Natural killer cell (primary cell): ENCODE measurements at regions not wholly inside any gene's neighbourhood (a gene's known extent, or its start where the extent isn't known, plus 50 kb on each side); places are given as distances from the start of the nearest gene placed in this dataset.

ENCODE experiments used
- ATAC-seq, 3 donors: fragments of 150-1000 bp in 2 of 3; fragments of 200-7000 bp in 1 of 3; cut with Tn5 transposase; 1 replicate in 1 of 3; 2 replicates in 2 of 3; pipeline ENCODE4 v1.10.0; 2021; ENCODE audit warnings: mild to moderate bottlenecking in 2 of 3, moderate library complexity in 2 of 3
- DNase-seq, 2 donors: peaks; one replicate each; pipeline versions ENCODE4 v3.0.0 to v3.0.0-alpha.2; 2013 to 2021; ENCODE audit warnings: mixed read lengths in 1 of 2
- H3K27ac ChIP-seq: one replicate; pipeline ENCODE4 v1.5.1; 2013; ENCODE audit warnings: mild to moderate bottlenecking, low read length
- H3K27me3 ChIP-seq: one replicate; pipeline ENCODE4 v1.6.1; 2013; ENCODE audit warnings: low read length; ENCODE audit not compliant: control insufficient read depth, insufficient read depth
- H3K36me3 ChIP-seq: one replicate; pipeline ENCODE4 v1.6.1; 2013; ENCODE audit warnings: low read length; ENCODE audit not compliant: control insufficient read depth, insufficient read depth
- H3K4me1 ChIP-seq: one replicate; pipeline ENCODE4 v1.6.1; 2013; ENCODE audit warnings: low read length; ENCODE audit not compliant: control insufficient read depth, insufficient read depth
- H3K4me3 ChIP-seq: one replicate; pipeline ENCODE4 v1.5.1; 2013; ENCODE audit warnings: low read length
- H3K9me3 ChIP-seq: one replicate; pipeline ENCODE4 v1.6.1; 2013; ENCODE audit warnings: low read length; ENCODE audit not compliant: control insufficient read depth, insufficient read depth
- H3K27ac Mint-ChIP-seq, 2 donors: one replicate each; pipeline ENCODE4 v1.8.0; 2022; ENCODE audit warnings: mild to moderate bottlenecking in 2 of 2, mixed read lengths in 2 of 2, moderate library complexity in 1 of 2
- H3K27me3 Mint-ChIP-seq, 2 donors: one replicate each; pipeline ENCODE4 v1.8.0; 2022; ENCODE audit warnings: low read depth in 2 of 2, mixed read lengths in 2 of 2
- H3K36me3 Mint-ChIP-seq: one replicate; pipeline ENCODE4 v1.8.0; 2022; ENCODE audit warnings: mixed read lengths
- H3K4me1 Mint-ChIP-seq, 2 donors: one replicate each; pipeline ENCODE4 v1.8.0; 2022; ENCODE audit warnings: mixed read lengths in 2 of 2
- H3K4me3 Mint-ChIP-seq: one replicate; pipeline ENCODE4 v1.8.0; 2022; ENCODE audit warnings: mild to moderate bottlenecking, moderate library complexity, mixed read lengths
- H3K9me3 Mint-ChIP-seq, 2 donors: one replicate each; pipeline ENCODE4 v1.8.0; 2022; ENCODE audit warnings: mixed read lengths in 2 of 2
- WGBS: methylation state at CpG from one replicate; pipeline ENCODE4 v1.1.7; 2013; ENCODE audit warnings: missing lambda C conversion rate; ENCODE audit not compliant: insufficient coverage; 5-methylcytosine and 5-hydroxymethylcytosine counted together
- intact Hi-C: fragments of 100-400 bp; cut with micrococcal nuclease; formaldehyde crosslinking; loops from one replicate; pipeline ENCODE4 v1.14.2; 2022
- TF ChIP-seq, protein P1 (sequence below): fragments of 200-600 bp; IDR thresholded peaks from one replicate; pipeline ENCODE4 v1.8.0; 2022; ENCODE audit warnings: antibody characterized with exemption

DNA sequence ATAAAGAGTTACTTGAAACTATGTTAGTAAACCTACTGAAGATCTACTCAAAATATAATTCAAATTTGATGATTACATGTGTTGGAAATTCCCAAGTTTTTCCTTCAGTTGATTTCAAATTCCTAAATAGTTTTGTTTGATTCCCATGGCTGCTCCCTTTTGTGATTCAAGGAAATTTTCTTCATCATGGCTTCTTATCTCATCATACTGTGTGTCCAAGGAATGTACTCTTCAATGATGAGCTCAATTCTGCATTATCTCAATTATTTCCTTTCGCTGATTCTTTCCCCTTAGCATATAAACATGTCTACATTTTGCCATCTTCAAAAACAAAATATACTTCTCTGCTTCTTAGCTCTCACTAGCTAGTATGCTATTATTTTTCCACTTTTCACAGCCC is 460.4 kb upstream of the NAALADL2 start:
- Mint-ChIP-seq H3K4me1 (no peaks in the 10 kb centered on the region), H3K27ac (no peak overlapping the region), H3K36me3 (no peaks in the 10 kb centered on the region), H3K4me3 (no peak overlapping the region), H3K9me3 (peaks cover 3 to 8% of the 10 kb centered on the region in 2 donors), H3K27me3 (no peaks in the 10 kb centered on the region)
- DNase-seq: no peak
- Histone ChIP-seq H3K4me3 (no peak overlapping the region), H3K36me3 (no peaks in the 10 kb centered on the region), H3K27ac (no peak overlapping the region), H3K27me3 (no peaks in the 10 kb centered on the region), H3K4me1 (no peaks in the 10 kb centered on the region), H3K9me3 (no peaks in the 10 kb centered on the region)
- no peak for ATAC-seq
- TF ChIP-seq, protein P1, sequence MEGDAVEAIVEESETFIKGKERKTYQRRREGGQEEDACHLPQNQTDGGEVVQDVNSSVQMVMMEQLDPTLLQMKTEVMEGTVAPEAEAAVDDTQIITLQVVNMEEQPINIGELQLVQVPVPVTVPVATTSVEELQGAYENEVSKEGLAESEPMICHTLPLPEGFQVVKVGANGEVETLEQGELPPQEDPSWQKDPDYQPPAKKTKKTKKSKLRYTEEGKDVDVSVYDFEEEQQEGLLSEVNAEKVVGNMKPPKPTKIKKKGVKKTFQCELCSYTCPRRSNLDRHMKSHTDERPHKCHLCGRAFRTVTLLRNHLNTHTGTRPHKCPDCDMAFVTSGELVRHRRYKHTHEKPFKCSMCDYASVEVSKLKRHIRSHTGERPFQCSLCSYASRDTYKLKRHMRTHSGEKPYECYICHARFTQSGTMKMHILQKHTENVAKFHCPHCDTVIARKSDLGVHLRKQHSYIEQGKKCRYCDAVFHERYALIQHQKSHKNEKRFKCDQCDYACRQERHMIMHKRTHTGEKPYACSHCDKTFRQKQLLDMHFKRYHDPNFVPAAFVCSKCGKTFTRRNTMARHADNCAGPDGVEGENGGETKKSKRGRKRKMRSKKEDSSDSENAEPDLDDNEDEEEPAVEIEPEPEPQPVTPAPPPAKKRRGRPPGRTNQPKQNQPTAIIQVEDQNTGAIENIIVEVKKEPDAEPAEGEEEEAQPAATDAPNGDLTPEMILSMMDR: no peak
- WGBS: 95% methylated on average over 1 of the region's 1 CpG
- intact Hi-C loops: no loop called here

DNA sequence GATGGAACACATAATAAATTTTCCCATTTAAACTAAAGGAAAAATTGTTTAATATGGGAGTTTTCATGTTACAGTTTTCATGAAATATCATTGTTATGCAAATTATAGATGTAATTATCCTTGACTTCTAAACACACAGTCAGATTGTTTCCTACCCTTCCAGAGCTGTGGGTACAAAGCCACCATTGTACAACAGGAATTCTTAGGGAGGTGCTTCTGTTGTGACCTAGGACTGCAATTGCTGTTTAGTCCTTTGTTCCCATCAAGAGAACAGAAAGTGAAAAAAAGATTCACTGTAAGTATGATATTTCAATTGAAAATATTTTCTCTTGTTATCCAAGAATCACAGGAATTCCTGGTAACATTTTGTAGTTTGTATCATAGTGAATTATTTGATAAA is 455.3 kb upstream of the NAALADL2 start:
- no peak for DNase-seq
- Mint-ChIP-seq H3K4me3 (no peak overlapping the region), H3K4me1 (no peaks in the 10 kb centered on the region), H3K27ac (no peak overlapping the region), H3K36me3 (no peaks in the 10 kb centered on the region), H3K9me3 (peaks cover 7 to 11% of the 10 kb centered on the region in 2 donors), H3K27me3 (no peaks in the 10 kb centered on the region)
- H3K36me3 ChIP-seq: no peaks in the 10 kb centered on the region
- H3K4me3 ChIP-seq: no peak overlapping the region
- H3K27ac ChIP-seq: no peak overlapping the region
- no peaks in the 10 kb centered on the region for H3K27me3 ChIP-seq
- H3K4me1 ChIP-seq: no peaks in the 10 kb centered on the region
- intact Hi-C loops: no loop called here
- no peaks in the 10 kb centered on the region for H3K9me3 ChIP-seq
- no peak for ATAC-seq
- TF ChIP-seq, protein P1: no peak

DNA sequence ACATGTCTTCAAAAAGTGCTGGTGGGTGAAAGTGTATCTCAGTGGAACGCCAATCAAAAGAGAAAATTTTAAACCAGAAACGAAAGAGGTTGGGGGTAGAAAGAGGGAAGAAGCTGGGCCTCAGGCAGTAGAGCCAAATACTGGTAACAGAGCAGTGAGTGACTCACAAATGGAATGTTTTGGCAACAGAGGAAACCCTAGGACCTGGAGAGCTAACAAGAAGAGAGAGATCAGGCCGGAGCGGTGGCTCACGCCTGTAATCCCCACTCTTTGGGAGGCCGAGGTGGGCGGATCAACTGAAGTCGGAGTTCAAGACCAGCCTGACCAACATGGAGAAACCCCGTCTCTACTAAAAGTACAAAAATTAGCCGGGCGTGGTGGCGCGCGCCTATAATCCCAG is 450.8 kb upstream of the NAALADL2 start:
- Histone ChIP-seq H3K27ac (no peak overlapping the region), H3K4me1 (no peaks in the 10 kb centered on the region), H3K4me3 (no peak overlapping the region), H3K36me3 (no peaks in the 10 kb centered on the region), H3K9me3 (no peaks in the 10 kb centered on the region), H3K27me3 (no peaks in the 10 kb centered on the region)
- no peak overlapping the region for H3K27ac Mint-ChIP-seq
- no peaks in the 10 kb centered on the region for H3K4me1 Mint-ChIP-seq
- peaks cover 9 to 13% of the 10 kb centered on the region in 2 donors for H3K9me3 Mint-ChIP-seq
- no peak overlapping the region for H3K4me3 Mint-ChIP-seq
- TF ChIP-seq, protein P1: no peak
- intact Hi-C loops: no loop called here
- H3K36me3 Mint-ChIP-seq: no peaks in the 10 kb centered on the region
- WGBS: 91% methylated on average over 14 of the region's 14 CpGs
- no peak for ATAC-seq
- no peak for DNase-seq
- no peaks in the 10 kb centered on the region for H3K27me3 Mint-ChIP-seq

DNA sequence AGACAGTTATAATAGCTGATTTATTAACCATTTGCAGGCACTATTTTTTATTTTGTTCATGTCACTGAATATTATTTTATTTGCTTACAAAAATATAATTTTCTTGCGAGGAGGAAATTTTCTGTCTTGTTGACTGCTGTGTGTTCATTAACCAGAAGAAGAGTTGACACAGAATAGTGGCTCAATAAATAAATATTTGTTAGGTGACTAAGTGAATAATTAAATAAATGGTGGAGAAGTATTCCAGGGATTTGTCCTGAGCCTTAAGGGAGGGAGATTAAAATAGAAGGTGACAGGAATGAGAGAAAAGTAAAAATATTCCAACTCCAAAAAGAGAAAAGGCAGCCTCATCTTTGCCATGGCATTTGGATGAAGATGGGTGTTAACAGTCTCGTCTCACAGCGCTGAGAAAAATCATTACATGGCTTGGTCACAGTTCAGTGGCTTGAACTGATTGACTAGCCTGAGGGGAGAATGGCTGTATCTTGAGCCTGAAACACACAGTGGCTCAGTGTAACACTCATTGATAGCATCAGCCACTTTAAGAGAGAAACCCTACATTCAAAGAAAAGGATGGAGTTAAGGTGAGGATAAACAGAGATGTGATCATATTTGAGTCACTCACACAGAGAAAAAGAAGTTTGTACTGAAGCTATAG is 449.9 kb upstream of the NAALADL2 start:
- no peak for ATAC-seq

More for the DNA sequence above, 449.9 kb upstream of the NAALADL2 start:
- H3K9me3 ChIP-seq: no peaks in the 10 kb centered on the region
- no peak overlapping the region for H3K4me3 ChIP-seq
- H3K27ac ChIP-seq: no peak overlapping the region
- no peaks in the 10 kb centered on the region for H3K4me1 ChIP-seq
- WGBS: 92% methylated on average over 2 of the region's 3 CpGs
- Mint-ChIP-seq H3K9me3 (peaks cover 9 to 13% of the 10 kb centered on the region in 2 donors), H3K27me3 (no peaks in the 10 kb centered on the region), H3K4me1 (no peaks in the 10 kb centered on the region), H3K4me3 (no peak overlapping the region), H3K27ac (no peak overlapping the region), H3K36me3 (no peaks in the 10 kb centered on the region)
- no peaks in the 10 kb centered on the region for H3K36me3 ChIP-seq
- intact Hi-C loops: no loop called here
- no peak for DNase-seq
- H3K27me3 ChIP-seq: no peaks in the 10 kb centered on the region
- TF ChIP-seq, protein P1: no peak
